MM.1S (cell line): ENCODE measurements at regions not wholly inside any gene's neighbourhood (a gene's known extent, or its start where the extent isn't known, plus 50 kb on each side); places are given as distances from the start of the nearest gene placed in this dataset.

Source experiments
- CTCF ChIP-seq: fragments of 300-600 bp; sonication (generic); IDR thresholded peaks from 2 replicates; pipeline ENCODE4 v1.5.1; 2016; ENCODE audit warnings: antibody characterized with exemption, low read length, mixed read lengths
- EZH2 ChIP-seq: fragments of 300-600 bp; sonication (generic); optimal IDR thresholded peaks from 2 replicates; pipeline ENCODE3; 2017; ENCODE audit warnings: low read depth, mild to moderate bottlenecking, antibody characterized with exemption, low read length, mixed read lengths
- EZH2phosphoT487 ChIP-seq: fragments of 300-600 bp; sonication (generic); IDR thresholded peaks from 2 replicates; pipeline ENCODE4 v1.6.1; 2018; ENCODE audit warnings: antibody characterized with exemption, low read length

GRCh38 chr19:28834996-28835395, 378.0 kb downstream of the UQCRFS1 start:
- TF ChIP-seq CTCF (no peak), EZH2 (no peak), EZH2phosphoT487 (no peak)
